Tibial artery (tissue), 4 donors: ENCODE measurements at regions not wholly inside any gene's neighbourhood (a gene's known extent, or its start where the extent isn't known, plus 50 kb on each side); places are given as distances from the start of the nearest gene placed in this dataset.

ENCODE experiments used
- DNase-seq, 2 donors: peaks; one replicate each; pipeline ENCODE4 v3.0.0-alpha.2; 2019
- H3K27ac ChIP-seq, 2 donors: fragments of 200-600 bp; sonication (generic) in 1 of 2; 1 replicate in 1 of 2; 2 replicates in 1 of 2; pipeline ENCODE4 v1.5.1; 2018 to 2019; ENCODE audit warnings: mild to moderate bottlenecking in 1 of 2
- H3K27me3 ChIP-seq, 2 donors: fragments of 200-600 bp; sonication (generic) in 1 of 2; one replicate each; pipeline versions ENCODE4 v1.5.1 to v1.6.0; 2016 to 2019
- H3K36me3 ChIP-seq, 3 donors: fragments of 200-600 bp; sonication (generic) in 2 of 3; one replicate each; pipeline ENCODE4 v1.5.1; 2016 to 2019; ENCODE audit warnings: mild to moderate bottlenecking in 2 of 3
- H3K4me1 ChIP-seq, 4 donors: fragments of 200-600 bp; sonication (generic) in 2 of 4; 1 replicate in 3 of 4; 2 replicates in 1 of 4; pipeline ENCODE4 v1.5.1; 2016 to 2019
- H3K4me3 ChIP-seq, 2 donors: fragments of 200-600 bp; sonication (generic) in 1 of 2; 1 replicate in 1 of 2; 2 replicates in 1 of 2; pipeline ENCODE4 v1.5.1; 2018 to 2019; ENCODE audit warnings: mild to moderate bottlenecking in 2 of 2
- H3K9me3 ChIP-seq, 3 donors: fragments of 200-600 bp; sonication (generic) in 1 of 3; one replicate each; pipeline ENCODE4 v1.5.1; 2016 to 2019
- intact Hi-C: fragments of 100-400 bp; cut with DNase I; formaldehyde crosslinking; loops from one replicate; pipeline ENCODE4 v1.15.0; 2023; ENCODE audit warnings: low total_unique reads
- TF ChIP-seq, protein P1 (sequence below), 2 experiments: fragments of 200-600 bp in 1 of 2; fragments of 450-650 bp in 1 of 2; IDR thresholded peaks; one replicate each; pipeline ENCODE4 v1.5.1; 2017 to 2019; ENCODE audit warnings: antibody characterized with exemption in 2 of 2, mild to moderate bottlenecking in 1 of 2, moderate library complexity in 1 of 2

DNA sequence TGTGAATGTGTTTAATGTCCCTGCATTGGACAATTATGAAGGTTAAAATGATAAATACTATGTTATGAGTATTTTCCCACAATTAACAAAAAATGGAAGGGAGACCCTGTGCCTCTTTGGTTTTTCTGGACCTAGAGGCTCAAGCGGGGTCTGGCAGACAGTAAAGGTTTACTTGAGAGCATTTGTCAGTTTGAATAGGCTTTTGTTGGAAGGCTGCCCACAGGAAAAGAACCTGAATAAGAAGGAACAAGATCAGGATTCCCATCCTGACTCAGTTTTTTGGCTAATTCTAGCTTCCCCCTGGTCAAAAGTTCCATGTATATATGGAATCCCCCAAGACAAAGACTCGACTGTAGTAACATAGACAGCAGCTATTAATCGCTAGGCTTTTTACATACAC, 150.9 kb upstream of the JUN start:
- H3K4me1 ChIP-seq = peaks cover 0 to 11% (median 7%) of the 10 kb centered on the region in 4 donors
- intact Hi-C loops = no loop called here
- no peak overlapping the region for H3K4me3 ChIP-seq
- TF ChIP-seq, protein P1, sequence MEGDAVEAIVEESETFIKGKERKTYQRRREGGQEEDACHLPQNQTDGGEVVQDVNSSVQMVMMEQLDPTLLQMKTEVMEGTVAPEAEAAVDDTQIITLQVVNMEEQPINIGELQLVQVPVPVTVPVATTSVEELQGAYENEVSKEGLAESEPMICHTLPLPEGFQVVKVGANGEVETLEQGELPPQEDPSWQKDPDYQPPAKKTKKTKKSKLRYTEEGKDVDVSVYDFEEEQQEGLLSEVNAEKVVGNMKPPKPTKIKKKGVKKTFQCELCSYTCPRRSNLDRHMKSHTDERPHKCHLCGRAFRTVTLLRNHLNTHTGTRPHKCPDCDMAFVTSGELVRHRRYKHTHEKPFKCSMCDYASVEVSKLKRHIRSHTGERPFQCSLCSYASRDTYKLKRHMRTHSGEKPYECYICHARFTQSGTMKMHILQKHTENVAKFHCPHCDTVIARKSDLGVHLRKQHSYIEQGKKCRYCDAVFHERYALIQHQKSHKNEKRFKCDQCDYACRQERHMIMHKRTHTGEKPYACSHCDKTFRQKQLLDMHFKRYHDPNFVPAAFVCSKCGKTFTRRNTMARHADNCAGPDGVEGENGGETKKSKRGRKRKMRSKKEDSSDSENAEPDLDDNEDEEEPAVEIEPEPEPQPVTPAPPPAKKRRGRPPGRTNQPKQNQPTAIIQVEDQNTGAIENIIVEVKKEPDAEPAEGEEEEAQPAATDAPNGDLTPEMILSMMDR (IDR thresholded peaks at IDR 0.05) = no peak
- H3K36me3 ChIP-seq = no peaks in the 10 kb centered on the region
- H3K27me3 ChIP-seq = no peaks in the 10 kb centered on the region
- DNase-seq = no peak
- H3K27ac ChIP-seq = no peak overlapping the region
- no peaks in the 10 kb centered on the region for H3K9me3 ChIP-seq

DNA sequence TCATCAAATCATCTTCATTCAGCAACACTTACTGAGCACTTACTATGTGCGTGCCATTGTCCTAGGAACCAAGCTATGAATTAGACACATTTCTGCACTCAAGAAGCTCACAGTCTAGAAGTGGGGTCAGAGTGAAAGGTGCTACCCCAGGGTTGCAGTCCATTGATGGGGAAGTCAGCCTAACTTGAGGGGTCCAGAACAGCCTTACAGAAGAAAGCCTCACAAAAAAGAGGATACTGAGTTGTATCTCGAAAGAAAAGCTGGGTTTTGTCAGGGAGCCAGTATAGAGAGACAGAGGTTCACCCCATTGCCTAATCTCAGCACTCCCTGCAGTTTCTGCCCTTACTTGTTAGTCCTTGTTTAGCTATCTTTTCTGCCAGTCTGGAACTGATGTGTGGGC, 153.1 kb upstream of the JUN start:
- H3K4me3 ChIP-seq = no peak overlapping the region
- no peaks in the 10 kb centered on the region for H3K36me3 ChIP-seq
- no peak overlapping the region for H3K27ac ChIP-seq
- no peaks in the 10 kb centered on the region for H3K27me3 ChIP-seq
- TF ChIP-seq, protein P1 (IDR thresholded peaks at IDR 0.05) = no peak
- intact Hi-C loops = no loop called here
- no peaks in the 10 kb centered on the region for H3K9me3 ChIP-seq
- DNase-seq = no peak
- H3K4me1 ChIP-seq = peaks cover 0 to 11% (median 7%) of the 10 kb centered on the region in 4 donors

DNA sequence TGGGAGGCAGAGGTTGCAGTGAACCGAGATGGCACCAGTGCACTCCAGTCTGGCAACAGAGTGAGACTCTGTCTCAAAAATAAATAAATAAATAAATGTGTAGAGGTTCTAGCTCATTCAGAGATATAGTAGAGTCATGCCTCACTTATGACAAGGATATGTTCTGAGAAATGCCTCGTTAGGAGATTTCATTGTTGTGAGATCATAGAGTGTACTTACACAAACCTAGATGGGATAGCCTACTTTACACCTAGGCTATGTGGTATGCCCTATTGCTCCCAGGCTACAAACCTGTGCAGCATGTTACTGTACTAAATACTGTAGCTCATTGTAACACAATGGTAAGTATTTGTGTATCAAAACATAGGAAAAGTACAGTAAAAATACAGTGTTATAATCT, 155.3 kb upstream of the JUN start:
- Histone ChIP-seq H3K4me1 (no peaks in the 10 kb centered on the region), H3K9me3 (no peaks in the 10 kb centered on the region), H3K27ac (no peak overlapping the region), H3K4me3 (no peak overlapping the region), H3K36me3 (no peaks in the 10 kb centered on the region), H3K27me3 (no peaks in the 10 kb centered on the region)
- no peak for DNase-seq
- TF ChIP-seq, protein P1 (IDR thresholded peaks at IDR 0.05) = no peak
- intact Hi-C loops = no loop called here

DNA sequence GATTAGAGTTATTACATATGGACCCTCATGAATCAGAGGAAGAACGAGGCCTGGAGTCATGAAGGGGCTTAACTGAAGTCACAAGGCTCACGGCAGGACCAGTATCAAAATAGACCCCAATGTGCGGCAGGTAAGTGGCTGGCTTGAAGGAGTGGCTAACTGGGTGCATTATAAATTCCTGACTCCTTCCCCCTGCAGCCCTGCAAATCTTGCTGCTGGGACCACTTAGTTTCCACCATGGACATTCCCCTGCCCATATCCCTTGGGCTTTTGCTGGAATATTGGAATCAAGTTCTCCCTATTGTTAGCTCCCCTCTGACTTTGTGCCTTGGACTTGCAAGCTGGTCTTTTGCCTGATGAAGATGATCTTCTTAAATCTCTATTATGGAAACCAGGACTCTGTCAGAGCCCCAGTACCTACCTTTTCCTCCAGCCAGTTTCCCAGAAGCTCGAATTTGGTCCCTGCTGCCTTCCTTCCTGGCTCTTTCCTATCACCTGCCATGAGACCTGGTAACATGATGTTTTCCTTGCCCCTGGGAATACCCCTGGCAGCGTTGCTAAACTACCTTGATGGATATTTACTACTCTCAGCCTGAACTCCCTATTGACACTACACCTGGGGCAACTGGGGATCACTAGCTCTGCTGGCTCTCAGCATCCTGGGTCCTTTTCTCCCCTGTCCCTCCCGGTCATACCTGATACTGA, 156.0 kb upstream of the JUN start:
- Histone ChIP-seq H3K9me3 (no peaks in the 10 kb centered on the region), H3K4me1 (no peaks in the 10 kb centered on the region), H3K36me3 (no peaks in the 10 kb centered on the region), H3K4me3 (no peak overlapping the region), H3K27ac (no peak overlapping the region), H3K27me3 (no peaks in the 10 kb centered on the region)
- TF ChIP-seq, protein P1 (IDR thresholded peaks at IDR 0.05) = no peak
- DNase-seq = no peak
- intact Hi-C loops = no loop called here

DNA sequence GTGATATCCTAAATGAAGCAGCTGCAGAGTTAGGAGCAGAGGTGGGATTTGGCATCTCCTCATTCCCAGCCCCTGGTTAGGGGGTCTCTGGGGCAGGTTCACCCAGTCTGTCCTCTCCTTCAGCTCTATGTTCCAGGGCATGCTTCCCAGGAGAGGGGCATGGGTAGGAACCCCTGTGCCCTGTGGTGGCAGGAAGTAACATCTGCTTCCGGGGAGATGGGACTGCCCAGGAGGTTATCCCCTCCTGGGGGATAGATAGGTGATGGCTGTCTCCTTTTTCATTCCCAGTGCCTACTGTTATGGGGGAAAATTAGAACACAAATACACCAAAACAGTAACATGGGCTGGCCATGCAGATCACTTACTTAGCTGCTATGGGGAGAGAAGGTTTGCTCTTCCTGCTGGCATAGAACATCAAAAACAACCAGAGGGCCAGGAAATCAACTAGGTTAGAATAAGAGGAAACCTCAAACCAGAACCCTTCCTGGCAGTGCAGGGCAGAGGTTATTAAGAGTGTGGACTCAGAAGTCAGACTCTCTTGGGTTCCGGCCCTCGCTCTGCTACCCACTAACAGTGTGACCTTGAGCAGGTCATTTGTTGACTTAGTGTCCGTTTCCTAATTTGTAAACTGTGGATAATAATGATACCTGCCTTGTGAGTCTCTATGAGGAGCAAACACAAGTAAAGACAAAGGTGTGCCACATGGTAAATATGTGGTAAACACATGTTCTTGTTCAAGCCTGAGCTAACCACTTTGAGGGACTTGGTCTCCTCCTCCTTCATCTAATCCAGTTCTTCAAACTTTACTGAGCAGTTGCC, 157.8 kb upstream of the JUN start:
- H3K27me3 ChIP-seq = no peaks in the 10 kb centered on the region
- TF ChIP-seq, protein P1 (IDR thresholded peaks at IDR 0.05) = no peak
- no peaks in the 10 kb centered on the region for H3K4me1 ChIP-seq
- intact Hi-C loops = no loop called here
- H3K4me3 ChIP-seq = no peak overlapping the region
- H3K36me3 ChIP-seq = no peaks in the 10 kb centered on the region
- no peaks in the 10 kb centered on the region for H3K9me3 ChIP-seq
- no peak overlapping the region for H3K27ac ChIP-seq
- DNase-seq = no peak
